Ectodermal cell (in vitro differentiated cells): ENCODE measurements at regions not wholly inside any gene's neighbourhood (a gene's known extent, or its start where the extent isn't known, plus 50 kb on each side); places are given as distances from the start of the nearest gene placed in this dataset.
"Not testable (repeated sequence)": the region's sequence is repeated elsewhere in the genome, so short reads cannot be mapped to it uniquely, and the experiment has no call there.

Source experiments
- H3K27ac ChIP-seq: 2 replicates; pipeline ENCODE4 v1.7.0; 2013; ENCODE audit warnings: mild to moderate bottlenecking, low read depth, low read length; ENCODE audit not compliant: insufficient read depth, poor library complexity, severe bottlenecking
- H3K27me3 ChIP-seq: 2 replicates; pipeline ENCODE4 v1.7.0; 2013; ENCODE audit warnings: mild to moderate bottlenecking, low read length; ENCODE audit not compliant: insufficient read depth, control insufficient read depth, poor library complexity, severe bottlenecking
- H3K36me3 ChIP-seq: one replicate; pipeline ENCODE4 v1.7.0; 2013; ENCODE audit warnings: low read length; ENCODE audit not compliant: control insufficient read depth, insufficient read depth
- H3K4me1 ChIP-seq: one replicate; pipeline ENCODE4 v1.7.0; 2013; ENCODE audit warnings: low read length; ENCODE audit not compliant: control insufficient read depth, insufficient read depth
- H3K4me3 ChIP-seq: 2 replicates; pipeline ENCODE4 v1.7.0; 2013; ENCODE audit warnings: low read depth, low read length, control low read depth; ENCODE audit not compliant: insufficient read depth
- H3K9me3 ChIP-seq: 2 replicates; pipeline ENCODE4 v1.7.0; 2013; ENCODE audit warnings: mild to moderate bottlenecking, low read length, moderate library complexity; ENCODE audit not compliant: control insufficient read depth
- whole genome bisulfite sequencing, 2 experiments: methylation state at CpG; one replicate each; pipeline ENCODE4 v1.1.7; 2013; ENCODE audit warnings: missing lambda C conversion rate in 2 of 2; 5-methylcytosine and 5-hydroxymethylcytosine counted together

DNA sequence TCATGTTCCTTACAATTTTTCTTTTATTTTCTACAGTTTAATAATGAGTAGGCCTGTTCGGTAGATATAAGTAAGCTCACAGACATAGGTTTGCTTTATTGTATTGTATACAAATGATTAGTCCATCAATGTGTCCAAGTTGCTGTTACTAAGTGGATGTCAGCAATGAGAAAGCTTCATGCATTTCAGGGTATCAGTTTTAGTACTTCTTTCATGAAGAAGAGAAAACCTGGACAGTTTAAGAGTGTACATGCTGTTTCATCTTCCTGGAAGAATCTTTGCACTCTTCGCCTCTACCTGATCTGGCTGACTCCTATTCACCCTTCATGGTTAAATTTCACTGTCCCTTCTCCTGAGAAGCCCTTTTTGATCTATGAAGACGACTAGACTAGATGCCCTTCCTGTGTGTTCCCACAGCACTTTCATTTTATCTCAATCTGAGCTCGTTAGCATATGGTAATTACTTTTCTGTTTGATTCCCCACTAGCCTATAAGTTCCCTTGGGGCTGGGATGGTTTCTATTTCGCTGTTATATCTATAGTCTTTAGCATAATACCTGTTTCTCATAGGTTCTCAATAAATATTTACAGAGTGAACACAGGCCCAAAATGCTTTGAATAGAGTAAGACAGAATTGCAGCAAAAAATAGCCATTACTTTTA lies 70.7 kb downstream of the CETN3 start:
- Histone ChIP-seq H3K4me1 (no peaks in the 10 kb centered on the region), H3K36me3 (no peaks in the 10 kb centered on the region), H3K27me3 (no peaks in the 10 kb centered on the region), H3K4me3 (no peak overlapping the region), H3K27ac (no peak overlapping the region), H3K9me3 (no peaks in the 10 kb centered on the region)
- 83 to 93% methylated on average over 4 to 5 of the region's 5 CpGs for WGBS, 2 experiments

DNA sequence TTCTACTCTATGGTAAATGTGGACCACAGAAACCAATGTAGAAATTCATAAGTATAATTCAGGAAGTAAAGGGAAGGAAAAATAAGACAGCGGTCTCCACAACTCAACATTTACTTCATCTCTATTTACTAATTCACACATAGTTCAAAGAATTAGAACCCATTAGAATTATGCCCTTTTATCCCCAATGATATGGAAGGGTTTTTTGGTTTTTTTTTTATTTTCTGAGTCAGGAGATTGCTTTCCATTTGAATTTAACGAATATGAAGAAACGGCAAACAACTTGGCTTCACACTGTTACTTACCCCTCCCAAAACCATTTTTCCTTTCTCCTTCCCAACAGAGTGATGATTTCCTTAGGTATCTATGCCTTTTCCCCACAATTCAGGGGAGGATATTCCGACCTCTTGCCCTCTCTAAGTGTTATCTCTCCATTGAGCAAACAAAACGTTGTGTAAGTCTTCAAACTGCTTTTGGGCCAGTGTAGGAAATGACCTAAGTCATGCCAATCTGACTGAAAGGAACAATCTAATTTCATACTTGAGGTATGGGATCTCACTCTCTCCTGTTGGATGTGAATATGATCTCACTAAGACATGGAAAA lies 72.0 kb downstream of the CETN3 start:
- H3K27me3 ChIP-seq, result no peaks in the 10 kb centered on the region
- no peaks in the 10 kb centered on the region for H3K36me3 ChIP-seq
- no peak overlapping the region for H3K27ac ChIP-seq
- H3K4me1 ChIP-seq, result no peaks in the 10 kb centered on the region
- 78 to 79% methylated on average over 4 of the region's 5 CpGs for WGBS, 2 experiments
- no peaks in the 10 kb centered on the region for H3K9me3 ChIP-seq
- H3K4me3 ChIP-seq, result no peak overlapping the region

DNA sequence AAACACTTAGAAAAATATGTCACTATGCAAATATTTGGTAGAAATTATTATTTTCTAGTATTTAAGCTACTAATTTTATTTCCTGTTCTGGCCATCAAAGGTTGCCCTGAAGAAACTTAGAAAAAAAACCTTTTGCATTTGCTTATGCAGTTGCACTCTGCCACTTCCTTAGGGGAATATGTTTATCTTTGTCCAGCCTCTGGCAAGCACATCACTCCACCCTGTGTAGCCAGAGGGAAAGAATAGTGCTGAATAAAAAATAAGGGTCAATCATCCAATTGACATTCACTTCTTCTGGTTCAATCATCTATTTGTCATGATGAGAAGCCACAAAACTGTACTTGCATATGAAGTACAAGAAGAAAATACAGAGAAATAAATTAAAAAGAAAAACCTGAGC lies 72.8 kb downstream of the CETN3 start:
- H3K27me3 ChIP-seq, result no peaks in the 10 kb centered on the region
- no peaks in the 10 kb centered on the region for H3K9me3 ChIP-seq
- no peak overlapping the region for H3K27ac ChIP-seq
- H3K4me1 ChIP-seq, result no peaks in the 10 kb centered on the region
- H3K4me3 ChIP-seq, result no peak overlapping the region
- no peaks in the 10 kb centered on the region for H3K36me3 ChIP-seq

DNA sequence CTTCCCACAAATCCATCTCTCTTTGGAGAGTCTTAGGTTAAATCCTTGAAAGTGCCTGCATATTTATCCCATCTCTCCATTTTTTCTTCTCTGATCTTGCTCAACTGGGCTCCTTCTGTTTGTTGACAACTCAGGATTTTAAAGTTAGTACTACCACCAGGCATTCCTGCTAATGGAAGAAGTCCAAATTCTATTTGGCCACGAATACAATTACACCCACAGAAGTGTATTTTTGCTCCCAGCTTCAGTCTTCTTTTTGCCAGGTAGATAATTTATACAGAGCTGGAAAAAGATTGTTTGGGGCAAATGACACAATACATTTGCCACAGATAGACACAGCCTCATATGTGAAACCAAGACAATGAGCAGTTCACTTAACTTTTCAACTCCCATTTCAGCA lies 74.8 kb downstream of the CETN3 start:
- Histone ChIP-seq H3K27ac (no peak overlapping the region), H3K36me3 (no peaks in the 10 kb centered on the region), H3K27me3 (no peaks in the 10 kb centered on the region), H3K4me1 (no peaks in the 10 kb centered on the region), H3K9me3 (no peaks in the 10 kb centered on the region), H3K4me3 (no peak overlapping the region)
- 89 to 100% methylated on average over 1 of the region's 1 CpG for WGBS, 2 experiments

DNA sequence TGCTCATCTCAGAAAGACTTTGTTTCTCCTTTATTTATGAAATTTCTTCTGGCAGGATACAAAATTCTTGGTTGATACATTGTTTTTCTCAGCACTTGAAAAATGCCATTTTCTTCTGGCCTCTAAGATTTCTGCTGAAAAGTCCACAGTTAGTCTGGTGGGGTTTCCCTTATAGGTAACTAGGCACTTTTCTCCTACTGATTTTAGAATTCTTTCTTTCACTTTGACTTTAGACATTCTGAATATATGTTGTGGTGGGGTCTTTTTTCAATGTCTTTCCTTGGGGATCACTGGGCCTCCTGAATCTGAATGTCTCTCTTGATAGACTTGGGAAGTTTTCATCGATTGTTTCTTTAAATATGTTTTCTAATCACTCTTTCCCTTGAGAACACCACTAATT lies 79.6 kb downstream of the CETN3 start:
- Histone ChIP-seq H3K27ac (no peak overlapping the region), H3K27me3 (no peaks in the 10 kb centered on the region), H3K9me3 (no peaks in the 10 kb centered on the region), H3K36me3 (no peaks in the 10 kb centered on the region), H3K4me1 (no peaks in the 10 kb centered on the region), H3K4me3 (no peak overlapping the region)
- 80 to 100% methylated on average over 1 of the region's 1 CpG for WGBS, 2 experiments

DNA sequence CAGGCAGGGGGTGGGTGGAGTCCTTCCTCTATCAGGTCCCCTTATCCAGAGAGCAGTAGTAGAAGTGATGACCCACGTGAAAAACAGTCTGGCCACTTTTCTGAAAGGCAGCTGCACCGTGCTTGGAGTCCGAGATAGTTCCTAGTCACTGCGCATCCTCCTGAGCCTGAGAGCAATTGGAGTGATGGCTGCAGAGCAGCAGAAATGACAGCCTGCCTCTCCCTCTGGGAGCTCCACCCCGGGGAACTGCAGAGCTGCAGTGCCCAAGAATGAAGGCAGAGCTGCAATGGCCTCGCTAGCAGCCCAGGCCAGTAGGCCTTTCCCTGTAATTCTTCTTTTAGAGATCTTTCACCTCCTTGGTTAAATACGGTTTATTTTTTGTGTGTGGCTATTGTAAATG lies 82.6 kb downstream of the CETN3 start:
- H3K27ac ChIP-seq, result no peak overlapping the region
- no peaks in the 10 kb centered on the region for H3K4me1 ChIP-seq
- H3K9me3 ChIP-seq, result no peaks in the 10 kb centered on the region
- no peak overlapping the region for H3K4me3 ChIP-seq
- no peaks in the 10 kb centered on the region for H3K36me3 ChIP-seq
- WGBS, 2 experiments, result 86 to 88% methylated on average over 7 of the region's 7 CpGs
- H3K27me3 ChIP-seq, result no peaks in the 10 kb centered on the region

DNA sequence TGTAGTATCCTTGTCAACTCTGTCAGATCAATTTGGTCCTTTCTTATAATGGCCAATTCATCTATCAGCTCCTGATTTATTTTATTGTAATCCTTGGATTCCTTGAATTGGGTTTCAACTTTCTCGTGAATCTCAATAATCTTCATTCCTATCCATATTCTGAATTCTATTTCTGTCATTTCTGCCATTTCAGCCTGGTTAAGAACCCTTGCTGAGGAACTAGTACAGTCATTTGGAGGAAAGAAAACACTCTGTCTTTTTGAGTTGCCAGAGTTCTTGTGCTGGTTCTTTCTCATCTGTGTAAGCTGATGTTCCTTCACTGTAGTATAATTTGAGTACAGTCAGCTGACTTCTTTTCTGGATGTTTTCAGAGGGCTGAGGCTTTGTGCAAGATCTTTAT lies 84.5 kb downstream of the CETN3 start:
- H3K27me3 ChIP-seq, result no peaks in the 10 kb centered on the region
- 83 to 100% methylated on average over 1 of the region's 1 CpG for WGBS, 2 experiments
- no peaks in the 10 kb centered on the region for H3K4me1 ChIP-seq
- no peaks in the 10 kb centered on the region for H3K36me3 ChIP-seq
- no peak overlapping the region for H3K27ac ChIP-seq
- H3K9me3 ChIP-seq, result no peaks in the 10 kb centered on the region
- H3K4me3 ChIP-seq, result no peak overlapping the region

DNA sequence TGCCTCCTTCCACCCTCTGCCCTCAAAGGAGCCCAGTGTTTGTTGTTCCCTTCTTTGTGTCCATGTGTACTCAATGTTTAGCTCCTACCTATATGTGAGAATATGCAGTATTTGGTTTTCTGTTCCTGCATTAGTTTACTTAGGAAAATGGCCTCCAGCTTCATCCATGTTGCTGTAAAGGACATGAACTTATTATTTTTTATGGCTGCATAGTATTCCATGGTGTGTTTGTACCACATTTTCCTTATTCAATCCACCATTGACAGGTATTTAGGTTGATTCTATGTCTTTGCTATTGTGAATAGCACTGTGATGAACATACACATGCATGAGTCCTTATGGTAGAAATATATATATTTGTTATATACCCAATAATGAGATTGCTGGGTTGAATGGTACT lies 89.2 kb downstream of the CETN3 start:
- not testable (repeated sequence) for H3K9me3 ChIP-seq, H3K36me3 ChIP-seq, H3K4me1 ChIP-seq, H3K27me3 ChIP-seq, H3K4me3 ChIP-seq, H3K27ac ChIP-seq

DNA sequence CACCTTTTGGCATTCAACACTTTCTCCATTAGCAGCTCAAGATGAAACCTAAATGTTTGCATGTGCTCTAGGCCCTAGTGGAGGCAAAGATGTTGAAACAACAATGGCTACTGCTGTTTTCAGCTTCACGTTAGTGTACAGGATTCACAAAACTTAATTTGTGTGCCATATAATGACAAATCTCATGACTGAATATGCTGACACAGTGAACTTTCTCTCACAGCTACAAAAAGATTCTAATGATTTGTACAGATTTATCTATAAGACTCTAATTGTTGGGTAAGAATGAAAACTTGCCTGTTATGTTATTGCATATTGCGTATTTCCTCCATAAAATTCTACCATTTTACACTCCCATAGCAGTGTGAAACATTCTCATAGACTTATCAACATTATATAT lies 97.5 kb downstream of the CETN3 start:
- H3K4me3 ChIP-seq, result no peak overlapping the region
- no peak overlapping the region for H3K27ac ChIP-seq
- no peaks in the 10 kb centered on the region for H3K36me3 ChIP-seq
- H3K9me3 ChIP-seq, result no peaks in the 10 kb centered on the region
- 86 to 96% methylated on average over 1 of the region's 2 CpGs for WGBS, 2 experiments
- no peaks in the 10 kb centered on the region for H3K27me3 ChIP-seq
- H3K4me1 ChIP-seq, result no peaks in the 10 kb centered on the region

DNA sequence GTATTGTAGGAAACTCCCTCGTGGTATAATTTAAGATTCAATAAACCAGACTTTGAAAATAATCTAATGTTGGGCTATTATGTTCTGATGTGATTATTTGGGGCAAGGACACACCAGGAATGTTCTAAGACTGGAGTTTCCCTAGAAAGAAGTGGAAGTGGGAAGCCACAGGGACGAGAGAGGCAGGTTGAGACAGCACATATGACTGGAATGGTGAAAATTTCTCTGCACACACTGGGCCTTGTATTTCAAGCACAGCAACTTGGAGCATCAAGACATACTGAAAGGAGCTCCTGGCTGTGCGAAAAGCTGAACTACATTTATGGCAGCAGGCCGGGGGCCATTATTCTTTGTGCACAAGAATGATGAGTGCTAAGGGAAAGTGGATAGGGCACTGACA lies 98.2 kb downstream of the CETN3 start:
- H3K4me3 ChIP-seq, result no peak overlapping the region
- H3K27me3 ChIP-seq, result no peaks in the 10 kb centered on the region
- H3K27ac ChIP-seq, result no peak overlapping the region
- H3K9me3 ChIP-seq, result no peaks in the 10 kb centered on the region
- 89 to 96% methylated on average over 3 to 4 of the region's 4 CpGs for WGBS, 2 experiments
- H3K36me3 ChIP-seq, result no peaks in the 10 kb centered on the region
- no peaks in the 10 kb centered on the region for H3K4me1 ChIP-seq
